SK-N-SH treated with all-trans-retinoic acid at 6 μM for 48 hours (cell line): ENCODE measurements at regions not wholly inside any gene's neighbourhood (a gene's known extent, or its start where the extent isn't known, plus 50 kb on each side); places are given as distances from the start of the nearest gene placed in this dataset.

Experiments used
- ATAC-seq: fragments of 200-7000 bp; cut with Tn5 transposase; 3 replicates; pipeline ENCODE4 v1.9.1; 2020; ENCODE audit warnings: mild to moderate bottlenecking, moderate library complexity
- ARNTL ChIP-seq: fragments of 450-650 bp; formaldehyde crosslinking; IDR thresholded peaks from 2 replicates; pipeline ENCODE4 v1.5.0; 2020; ENCODE audit warnings: low read depth, mild to moderate bottlenecking, moderate library complexity, borderline replicate concordance
- BACH2 ChIP-seq: fragments of 250-450 bp; sonication (Bioruptor Pico); IDR thresholded peaks from 2 replicates; pipeline ENCODE4 v1.9.0; 2021; ENCODE audit warnings: mild to moderate bottlenecking, borderline replicate concordance
- CSDC2 ChIP-seq: fragments of 250-450 bp; sonication (Bioruptor Pico); IDR thresholded peaks from 2 replicates; pipeline ENCODE4 v1.5.0; 2020; ENCODE audit warnings: mild to moderate bottlenecking, moderate library complexity
- ESRRG ChIP-seq: fragments of 250-450 bp; sonication (Bioruptor Pico); IDR thresholded peaks from 2 replicates; pipeline ENCODE4 v1.6.1; 2021; ENCODE audit warnings: mild to moderate bottlenecking
- GLIS3 ChIP-seq: fragments of 250-450 bp; sonication (Bioruptor Pico); IDR thresholded peaks from 2 replicates; pipeline ENCODE4 v1.5.0; 2020; ENCODE audit warnings: mild to moderate bottlenecking, moderate library complexity
- ISL1 ChIP-seq: fragments of 250-450 bp; sonication (Bioruptor Pico); IDR thresholded peaks from 2 replicates; pipeline ENCODE4 v2.1.2; 2022; ENCODE audit warnings: mild to moderate bottlenecking, moderate library complexity
- OSR1 ChIP-seq: fragments of 250-450 bp; sonication (Bioruptor Pico); IDR thresholded peaks from 2 replicates; pipeline ENCODE4 v1.8.0; 2022; ENCODE audit warnings: moderate library complexity, mild to moderate bottlenecking, inconsistent platforms
- PPARA ChIP-seq: fragments of 250-450 bp; sonication (Bioruptor Pico); IDR thresholded peaks from 2 replicates; pipeline ENCODE4 v1.5.0; 2020; ENCODE audit warnings: mild to moderate bottlenecking, borderline replicate concordance
- RARB ChIP-seq: fragments of 250-450 bp; sonication (Bioruptor Pico); IDR thresholded peaks from 2 replicates; pipeline ENCODE4 v1.8.0; 2021; ENCODE audit warnings: mild to moderate bottlenecking, moderate library complexity
- SNAI2 ChIP-seq: fragments of 250-450 bp; sonication (Bioruptor Pico); IDR thresholded peaks from 2 replicates; pipeline ENCODE4 v1.5.0; 2020; ENCODE audit warnings: mild to moderate bottlenecking, moderate library complexity
- TCF4 ChIP-seq: fragments of 250-450 bp; sonication (Bioruptor Pico); IDR thresholded peaks from 2 replicates; pipeline ENCODE4 v1.8.0; 2021; ENCODE audit warnings: mild to moderate bottlenecking, moderate library complexity, borderline replicate concordance
- TOX ChIP-seq: fragments of 250-450 bp; sonication (Bioruptor Pico); IDR thresholded peaks from 2 replicates; pipeline ENCODE4 v1.8.0; 2021; ENCODE audit warnings: mild to moderate bottlenecking, moderate library complexity, borderline replicate concordance
- ZFP3 ChIP-seq: fragments of 250-450 bp; sonication (Bioruptor Pico); IDR thresholded peaks from 2 replicates; pipeline ENCODE4 v1.5.0; 2020; ENCODE audit warnings: mild to moderate bottlenecking, moderate library complexity
- ZFP30 ChIP-seq: fragments of 450-650 bp; formaldehyde crosslinking; IDR thresholded peaks from 2 replicates; pipeline ENCODE4 v1.5.0; 2022; ENCODE audit warnings: mild to moderate bottlenecking, moderate library complexity
- ZNF70 ChIP-seq: fragments of 450-650 bp; formaldehyde crosslinking; IDR thresholded peaks from 2 replicates; pipeline ENCODE4 v1.5.0; 2020; ENCODE audit warnings: mild to moderate bottlenecking, moderate library complexity
- ZNF8 ChIP-seq: fragments of 450-650 bp; formaldehyde crosslinking; IDR thresholded peaks from 2 replicates; pipeline ENCODE4 v1.5.0; 2020; ENCODE audit warnings: mild to moderate bottlenecking, moderate library complexity
- TF ChIP-seq, protein P1 (sequence below): fragments of 250-450 bp; sonication (Bioruptor Pico); IDR thresholded peaks from 2 replicates; pipeline ENCODE4 v1.8.0; 2020; ENCODE audit warnings: mild to moderate bottlenecking, moderate library complexity, borderline replicate concordance
- TF ChIP-seq, protein P2 (sequence below): fragments of 250-450 bp; sonication (Bioruptor Pico); IDR thresholded peaks from 2 replicates; pipeline ENCODE4 v1.8.0; 2021; ENCODE audit warnings: low read depth, mild to moderate bottlenecking, moderate library complexity, borderline replicate concordance
- TF ChIP-seq, protein P3 (sequence below): fragments of 250-450 bp; sonication (Bioruptor Pico); IDR thresholded peaks from 2 replicates; pipeline ENCODE4 v1.5.0; 2020; ENCODE audit warnings: mild to moderate bottlenecking, moderate library complexity
- TF ChIP-seq, protein P4 (sequence below): fragments of 250-450 bp; sonication (Bioruptor Pico); IDR thresholded peaks from 2 replicates; pipeline ENCODE4 v1.5.1; 2020; ENCODE audit warnings: low read depth, mild to moderate bottlenecking, moderate library complexity
- TF ChIP-seq, protein P5 (sequence below): fragments of 250-450 bp; sonication (Bioruptor Pico); IDR thresholded peaks from 2 replicates; pipeline ENCODE4 v1.5.1; 2021; ENCODE audit warnings: mild to moderate bottlenecking, moderate library complexity

DNA sequence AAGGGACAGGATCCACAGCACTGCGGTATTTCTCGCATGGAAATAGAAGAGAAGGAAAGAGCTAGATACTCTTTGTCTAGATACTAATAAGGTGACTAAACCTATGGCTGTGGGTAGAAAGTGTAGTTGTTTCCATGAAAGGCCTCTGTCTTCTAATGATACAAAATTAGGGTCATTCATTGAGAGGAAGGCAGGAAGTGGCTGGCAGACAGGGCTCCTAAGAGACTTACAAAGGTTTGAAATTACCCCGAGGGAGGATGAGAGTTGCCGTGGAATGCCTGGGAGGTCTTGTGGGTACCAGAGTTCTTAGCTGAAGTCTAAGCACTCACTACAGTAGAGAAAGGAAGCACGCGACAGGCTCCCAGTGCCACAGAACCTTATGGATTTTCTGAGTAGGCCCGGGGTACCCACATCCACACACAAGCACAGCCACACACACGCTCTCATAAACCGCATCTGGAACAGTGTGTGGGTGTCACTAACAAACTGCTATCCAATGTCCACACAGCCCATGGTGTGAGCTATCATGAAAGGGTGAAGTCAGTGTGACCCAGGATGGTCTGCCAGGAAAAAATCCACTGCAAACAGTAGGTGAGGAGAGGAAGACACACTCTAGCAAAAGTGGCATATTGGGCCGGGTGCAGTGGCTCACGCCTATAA lies 221.4 kb downstream of the FAM43A start (continued):
- TF ChIP-seq, protein P1, sequence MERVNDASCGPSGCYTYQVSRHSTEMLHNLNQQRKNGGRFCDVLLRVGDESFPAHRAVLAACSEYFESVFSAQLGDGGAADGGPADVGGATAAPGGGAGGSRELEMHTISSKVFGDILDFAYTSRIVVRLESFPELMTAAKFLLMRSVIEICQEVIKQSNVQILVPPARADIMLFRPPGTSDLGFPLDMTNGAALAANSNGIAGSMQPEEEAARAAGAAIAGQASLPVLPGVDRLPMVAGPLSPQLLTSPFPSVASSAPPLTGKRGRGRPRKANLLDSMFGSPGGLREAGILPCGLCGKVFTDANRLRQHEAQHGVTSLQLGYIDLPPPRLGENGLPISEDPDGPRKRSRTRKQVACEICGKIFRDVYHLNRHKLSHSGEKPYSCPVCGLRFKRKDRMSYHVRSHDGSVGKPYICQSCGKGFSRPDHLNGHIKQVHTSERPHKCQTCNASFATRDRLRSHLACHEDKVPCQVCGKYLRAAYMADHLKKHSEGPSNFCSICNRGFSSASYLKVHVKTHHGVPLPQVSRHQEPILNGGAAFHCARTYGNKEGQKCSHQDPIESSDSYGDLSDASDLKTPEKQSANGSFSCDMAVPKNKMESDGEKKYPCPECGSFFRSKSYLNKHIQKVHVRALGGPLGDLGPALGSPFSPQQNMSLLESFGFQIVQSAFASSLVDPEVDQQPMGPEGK (CRISPR knock-in tag) = no peak
- TF ChIP-seq OSR1 (CRISPR knock-in tag) = no peak
- no peak for TF ChIP-seq ISL1 (CRISPR knock-in tag)
- TF ChIP-seq ZFP3 = no peak
- TF ChIP-seq TOX (CRISPR knock-in tag) = no peak
- no peak for TF ChIP-seq PPARA (CRISPR knock-in tag)

DNA sequence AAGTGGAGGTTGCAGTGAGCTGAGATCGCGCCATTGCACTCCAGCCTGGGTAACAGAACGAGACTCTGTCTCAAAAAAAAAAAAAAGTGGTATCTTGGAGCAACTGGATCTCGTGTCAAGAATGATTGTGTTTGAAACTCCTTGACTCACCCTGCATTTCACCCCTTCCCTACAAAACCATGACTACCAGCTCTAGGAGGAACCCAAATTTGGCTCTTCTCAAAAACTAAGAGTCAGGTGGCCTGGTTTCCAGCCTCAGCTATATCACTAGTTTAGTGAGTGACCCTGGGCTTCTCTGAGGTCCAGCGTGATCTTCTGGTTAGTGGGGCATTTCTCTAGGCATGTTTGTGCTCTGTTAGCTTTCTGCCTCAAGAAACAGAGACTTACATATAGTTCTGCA lies 222.1 kb downstream of the FAM43A start:
- no peak for ATAC-seq

More for the DNA sequence above, 222.1 kb downstream of the FAM43A start:
- TF ChIP-seq TCF4 (CRISPR knock-in tag) = no peak
- TF ChIP-seq ESRRG (CRISPR knock-in tag) = no peak
- TF ChIP-seq ZNF70 (CRISPR knock-in tag) = no peak
- TF ChIP-seq GLIS3 = no peak
- TF ChIP-seq SNAI2 = no peak
- TF ChIP-seq ZFP30 (CRISPR knock-in tag) = no peak
- TF ChIP-seq PPARA (CRISPR knock-in tag) = no peak
- TF ChIP-seq ZFP3 = no peak
- no peak for TF ChIP-seq ZNF8 (CRISPR knock-in tag)
- TF ChIP-seq, protein P2, sequence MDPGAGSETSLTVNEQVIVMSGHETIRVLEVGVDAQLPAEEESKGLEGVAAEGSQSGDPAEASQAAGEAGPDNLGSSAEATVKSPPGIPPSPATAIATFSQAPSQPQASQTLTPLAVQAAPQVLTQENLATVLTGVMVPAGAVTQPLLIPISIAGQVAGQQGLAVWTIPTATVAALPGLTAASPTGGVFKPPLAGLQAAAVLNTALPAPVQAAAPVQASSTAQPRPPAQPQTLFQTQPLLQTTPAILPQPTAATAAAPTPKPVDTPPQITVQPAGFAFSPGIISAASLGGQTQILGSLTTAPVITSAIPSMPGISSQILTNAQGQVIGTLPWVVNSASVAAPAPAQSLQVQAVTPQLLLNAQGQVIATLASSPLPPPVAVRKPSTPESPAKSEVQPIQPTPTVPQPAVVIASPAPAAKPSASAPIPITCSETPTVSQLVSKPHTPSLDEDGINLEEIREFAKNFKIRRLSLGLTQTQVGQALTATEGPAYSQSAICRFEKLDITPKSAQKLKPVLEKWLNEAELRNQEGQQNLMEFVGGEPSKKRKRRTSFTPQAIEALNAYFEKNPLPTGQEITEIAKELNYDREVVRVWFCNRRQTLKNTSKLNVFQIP (CRISPR knock-in tag) = no peak
- TF ChIP-seq, protein P3, sequence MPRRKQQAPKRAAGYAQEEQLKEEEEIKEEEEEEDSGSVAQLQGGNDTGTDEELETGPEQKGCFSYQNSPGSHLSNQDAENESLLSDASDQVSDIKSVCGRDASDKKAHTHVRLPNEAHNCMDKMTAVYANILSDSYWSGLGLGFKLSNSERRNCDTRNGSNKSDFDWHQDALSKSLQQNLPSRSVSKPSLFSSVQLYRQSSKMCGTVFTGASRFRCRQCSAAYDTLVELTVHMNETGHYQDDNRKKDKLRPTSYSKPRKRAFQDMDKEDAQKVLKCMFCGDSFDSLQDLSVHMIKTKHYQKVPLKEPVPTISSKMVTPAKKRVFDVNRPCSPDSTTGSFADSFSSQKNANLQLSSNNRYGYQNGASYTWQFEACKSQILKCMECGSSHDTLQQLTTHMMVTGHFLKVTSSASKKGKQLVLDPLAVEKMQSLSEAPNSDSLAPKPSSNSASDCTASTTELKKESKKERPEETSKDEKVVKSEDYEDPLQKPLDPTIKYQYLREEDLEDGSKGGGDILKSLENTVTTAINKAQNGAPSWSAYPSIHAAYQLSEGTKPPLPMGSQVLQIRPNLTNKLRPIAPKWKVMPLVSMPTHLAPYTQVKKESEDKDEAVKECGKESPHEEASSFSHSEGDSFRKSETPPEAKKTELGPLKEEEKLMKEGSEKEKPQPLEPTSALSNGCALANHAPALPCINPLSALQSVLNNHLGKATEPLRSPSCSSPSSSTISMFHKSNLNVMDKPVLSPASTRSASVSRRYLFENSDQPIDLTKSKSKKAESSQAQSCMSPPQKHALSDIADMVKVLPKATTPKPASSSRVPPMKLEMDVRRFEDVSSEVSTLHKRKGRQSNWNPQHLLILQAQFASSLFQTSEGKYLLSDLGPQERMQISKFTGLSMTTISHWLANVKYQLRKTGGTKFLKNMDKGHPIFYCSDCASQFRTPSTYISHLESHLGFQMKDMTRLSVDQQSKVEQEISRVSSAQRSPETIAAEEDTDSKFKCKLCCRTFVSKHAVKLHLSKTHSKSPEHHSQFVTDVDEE (CRISPR knock-in tag) = no peak
- TF ChIP-seq, protein P1 (CRISPR knock-in tag) = no peak
- no peak for TF ChIP-seq CSDC2
- TF ChIP-seq, protein P4, sequence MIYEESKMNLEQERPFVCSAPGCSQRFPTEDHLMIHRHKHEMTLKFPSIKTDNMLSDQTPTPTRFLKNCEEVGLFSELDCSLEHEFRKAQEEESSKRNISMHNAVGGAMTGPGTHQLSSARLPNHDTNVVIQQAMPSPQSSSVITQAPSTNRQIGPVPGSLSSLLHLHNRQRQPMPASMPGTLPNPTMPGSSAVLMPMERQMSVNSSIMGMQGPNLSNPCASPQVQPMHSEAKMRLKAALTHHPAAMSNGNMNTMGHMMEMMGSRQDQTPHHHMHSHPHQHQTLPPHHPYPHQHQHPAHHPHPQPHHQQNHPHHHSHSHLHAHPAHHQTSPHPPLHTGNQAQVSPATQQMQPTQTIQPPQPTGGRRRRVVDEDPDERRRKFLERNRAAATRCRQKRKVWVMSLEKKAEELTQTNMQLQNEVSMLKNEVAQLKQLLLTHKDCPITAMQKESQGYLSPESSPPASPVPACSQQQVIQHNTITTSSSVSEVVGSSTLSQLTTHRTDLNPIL (CRISPR knock-in tag) = no peak
- no peak for TF ChIP-seq OSR1 (CRISPR knock-in tag)
- TF ChIP-seq, protein P5, sequence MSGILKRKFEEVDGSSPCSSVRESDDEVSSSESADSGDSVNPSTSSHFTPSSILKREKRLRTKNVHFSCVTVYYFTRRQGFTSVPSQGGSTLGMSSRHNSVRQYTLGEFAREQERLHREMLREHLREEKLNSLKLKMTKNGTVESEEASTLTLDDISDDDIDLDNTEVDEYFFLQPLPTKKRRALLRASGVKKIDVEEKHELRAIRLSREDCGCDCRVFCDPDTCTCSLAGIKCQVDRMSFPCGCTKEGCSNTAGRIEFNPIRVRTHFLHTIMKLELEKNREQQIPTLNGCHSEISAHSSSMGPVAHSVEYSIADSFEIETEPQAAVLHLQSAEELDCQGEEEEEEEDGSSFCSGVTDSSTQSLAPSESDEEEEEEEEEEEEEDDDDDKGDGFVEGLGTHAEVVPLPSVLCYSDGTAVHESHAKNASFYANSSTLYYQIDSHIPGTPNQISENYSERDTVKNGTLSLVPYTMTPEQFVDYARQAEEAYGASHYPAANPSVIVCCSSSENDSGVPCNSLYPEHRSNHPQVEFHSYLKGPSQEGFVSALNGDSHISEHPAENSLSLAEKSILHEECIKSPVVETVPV (CRISPR knock-in tag) = no peak
- TF ChIP-seq ARNTL (CRISPR knock-in tag) = no peak
- no peak for TF ChIP-seq RARB (CRISPR knock-in tag)
- no peak for TF ChIP-seq BACH2 (CRISPR knock-in tag)
- no peak for TF ChIP-seq TOX (CRISPR knock-in tag)
